Peyer's patch (tissue), 4 donors: ENCODE measurements at regions not wholly inside any gene's neighbourhood (a gene's known extent, or its start where the extent isn't known, plus 50 kb on each side); places are given as distances from the start of the nearest gene placed in this dataset.

Source experiments
- POLR2A ChIP-seq, 2 donors: fragments of 450-650 bp; IDR thresholded peaks; one replicate each; pipeline ENCODE4 v1.5.1; 2017; ENCODE audit warnings: antibody characterized with exemption in 2 of 2, mild to moderate bottlenecking in 2 of 2, moderate library complexity in 2 of 2
- TF ChIP-seq, protein P1 (sequence below), 6 experiments: fragments of 450-650 bp in 4 of 6; fragments of 200-600 bp in 2 of 6; sonication (generic) in 1 of 6; IDR thresholded peaks; one replicate each; pipeline ENCODE4 v1.5.1; 2017 to 2019; ENCODE audit warnings: antibody characterized with exemption in 6 of 6, mild to moderate bottlenecking in 3 of 6, moderate library complexity in 1 of 6

DNA sequence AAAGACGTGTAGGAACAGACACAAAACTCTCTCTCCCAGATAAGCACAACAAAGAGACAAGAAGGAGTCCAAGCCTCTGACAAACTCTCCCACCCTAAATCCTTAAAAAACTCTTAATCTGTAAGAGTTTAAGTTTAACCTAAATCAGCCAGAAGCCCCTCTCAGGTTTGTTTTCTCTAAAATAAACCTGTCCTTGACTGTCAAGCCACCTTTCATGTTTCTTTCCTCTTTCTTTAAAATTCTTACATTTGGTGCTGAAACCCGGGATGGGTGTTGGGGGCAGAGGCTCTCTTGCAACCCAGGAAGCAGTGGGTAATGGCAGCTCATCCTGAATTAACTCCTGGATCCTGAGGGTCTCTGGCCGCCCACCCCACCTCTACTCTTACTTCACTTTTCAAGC is 107.8 kb upstream of the TENT5D start:
- TF ChIP-seq, protein P1, sequence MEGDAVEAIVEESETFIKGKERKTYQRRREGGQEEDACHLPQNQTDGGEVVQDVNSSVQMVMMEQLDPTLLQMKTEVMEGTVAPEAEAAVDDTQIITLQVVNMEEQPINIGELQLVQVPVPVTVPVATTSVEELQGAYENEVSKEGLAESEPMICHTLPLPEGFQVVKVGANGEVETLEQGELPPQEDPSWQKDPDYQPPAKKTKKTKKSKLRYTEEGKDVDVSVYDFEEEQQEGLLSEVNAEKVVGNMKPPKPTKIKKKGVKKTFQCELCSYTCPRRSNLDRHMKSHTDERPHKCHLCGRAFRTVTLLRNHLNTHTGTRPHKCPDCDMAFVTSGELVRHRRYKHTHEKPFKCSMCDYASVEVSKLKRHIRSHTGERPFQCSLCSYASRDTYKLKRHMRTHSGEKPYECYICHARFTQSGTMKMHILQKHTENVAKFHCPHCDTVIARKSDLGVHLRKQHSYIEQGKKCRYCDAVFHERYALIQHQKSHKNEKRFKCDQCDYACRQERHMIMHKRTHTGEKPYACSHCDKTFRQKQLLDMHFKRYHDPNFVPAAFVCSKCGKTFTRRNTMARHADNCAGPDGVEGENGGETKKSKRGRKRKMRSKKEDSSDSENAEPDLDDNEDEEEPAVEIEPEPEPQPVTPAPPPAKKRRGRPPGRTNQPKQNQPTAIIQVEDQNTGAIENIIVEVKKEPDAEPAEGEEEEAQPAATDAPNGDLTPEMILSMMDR (IDR thresholded peaks at IDR 0.05): no peak
- TF ChIP-seq POLR2A (IDR thresholded peaks at IDR 0.05): no peak
